Stimulated activated CD4-positive, alpha-beta T cell treated with anti-CD3 and anti-CD28 coated beads, Interleukin-15, amount 100 ng/mL, for 24 hours (primary cell): ENCODE measurements at regions not wholly inside any gene's neighbourhood (a gene's known extent, or its start where the extent isn't known, plus 50 kb on each side); places are given as distances from the start of the nearest gene placed in this dataset.

Experiments
- DNase-seq: peaks from one replicate; pipeline ENCODE4 v3.0.0-alpha.2; 2020

DNA sequence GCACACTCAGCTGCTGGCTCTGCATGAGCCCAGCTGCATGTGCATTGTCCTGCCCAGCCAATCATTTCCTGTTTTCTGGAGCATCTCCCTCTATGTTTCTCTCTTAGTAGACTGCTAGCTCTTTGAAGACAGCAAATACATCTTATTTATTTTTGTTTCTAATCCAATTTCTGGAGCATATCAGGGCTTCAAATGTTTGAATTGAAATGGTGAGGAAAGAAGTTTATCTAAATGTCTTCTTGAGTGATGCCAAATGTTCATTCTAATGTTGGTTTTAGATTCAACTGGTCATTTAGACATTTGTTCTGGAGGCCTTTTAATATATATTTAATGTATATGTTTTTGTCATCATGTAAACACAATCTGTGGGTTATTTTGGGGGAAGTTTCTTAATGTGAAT lies 141.9 kb downstream of the DNAJB9 start:
- DNase-seq: no peak

DNA sequence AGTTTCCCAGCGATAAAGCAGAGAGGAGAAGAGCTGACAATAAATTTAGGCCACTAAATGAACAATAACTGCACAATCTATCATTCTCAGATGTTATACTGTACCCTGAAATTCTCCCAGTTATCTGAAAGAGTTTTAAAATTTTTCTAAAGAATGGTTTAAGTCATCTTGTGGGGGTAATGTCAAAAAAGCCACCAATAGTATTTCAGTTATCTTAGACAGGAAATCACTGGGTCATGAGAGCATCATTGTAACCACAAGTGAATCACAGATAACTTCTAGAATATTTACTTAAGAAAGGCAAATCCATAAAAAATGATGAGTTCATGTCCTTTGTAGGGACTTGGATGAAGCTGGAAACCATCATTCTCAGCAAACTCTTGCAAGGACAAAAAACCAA lies 147.1 kb downstream of the DNAJB9 start:
- no peak for DNase-seq

GRCh38 chr7:108717781-108718180 lies 148.1 kb downstream of the DNAJB9 start:
- no peak for DNase-seq

GRCh38 chr7:108719631-108720030 lies 150.0 kb downstream of the DNAJB9 start:
- no peak for DNase-seq

- DNase-seq: no peak
Measured at GRCh38 chr7:108722561-108722960, 152.9 kb downstream of the DNAJB9 start.

DNA sequence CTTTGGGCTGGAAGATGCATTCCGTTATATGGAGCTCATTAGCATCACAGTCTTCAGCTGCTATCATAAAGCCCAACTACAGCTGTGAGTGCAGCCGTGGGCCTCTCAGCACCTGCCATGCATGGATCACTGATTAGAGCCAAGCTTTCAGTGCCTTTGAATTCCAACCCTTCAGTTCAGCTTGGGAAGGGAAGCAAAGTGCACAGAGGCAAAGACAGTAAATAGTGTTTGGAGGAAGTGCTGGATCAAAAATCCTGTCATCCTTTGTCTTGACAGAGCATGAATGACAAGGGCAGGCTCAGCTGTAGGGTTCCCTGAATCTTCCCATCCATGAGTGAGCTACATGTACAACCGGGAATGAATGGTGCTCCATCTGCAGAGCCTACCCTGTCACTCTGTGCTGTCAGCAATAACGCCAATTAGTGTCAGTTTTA lies 153.7 kb downstream of the DNAJB9 start:
- DNase-seq: no peak

DNA sequence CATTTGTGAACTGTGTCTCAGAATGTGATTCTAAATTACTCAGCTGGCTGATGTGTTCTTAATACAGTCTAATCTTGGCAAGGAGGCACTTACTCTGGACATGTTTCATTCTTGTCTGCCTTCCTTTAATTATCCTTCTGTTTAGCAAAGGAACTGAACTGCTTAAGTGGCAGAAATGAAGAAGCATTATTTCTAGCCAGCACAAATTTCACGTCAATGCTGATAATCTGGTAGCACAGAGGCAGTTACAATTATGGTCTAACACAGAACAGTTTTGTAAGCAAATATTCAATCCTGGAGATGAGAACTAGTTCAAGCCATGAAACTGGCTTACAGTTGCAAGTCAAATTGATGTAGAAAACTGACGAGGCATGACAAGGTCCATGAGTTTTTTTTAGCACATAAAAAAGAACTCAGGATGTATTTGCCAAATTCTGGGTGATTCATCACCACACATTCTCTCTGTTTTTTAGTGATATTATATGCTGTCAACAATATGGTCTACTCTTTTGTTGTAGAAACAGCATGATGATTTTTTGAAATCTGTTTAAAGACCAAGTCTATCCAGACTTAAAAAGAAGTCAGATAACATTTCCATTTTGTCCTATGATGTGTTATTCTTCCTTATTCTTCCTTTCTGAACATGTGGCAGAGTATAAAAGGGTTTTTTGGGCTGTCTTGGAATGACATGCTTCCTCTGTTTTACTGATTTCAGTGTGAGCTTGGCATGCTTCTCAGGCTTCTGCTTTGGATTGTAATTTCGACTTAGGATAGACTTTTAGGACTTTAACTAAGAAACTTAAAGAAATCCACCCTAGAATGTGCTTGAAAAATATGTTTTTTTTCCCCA lies 154.8 kb downstream of the DNAJB9 start:
- DNase-seq: no peak

DNA sequence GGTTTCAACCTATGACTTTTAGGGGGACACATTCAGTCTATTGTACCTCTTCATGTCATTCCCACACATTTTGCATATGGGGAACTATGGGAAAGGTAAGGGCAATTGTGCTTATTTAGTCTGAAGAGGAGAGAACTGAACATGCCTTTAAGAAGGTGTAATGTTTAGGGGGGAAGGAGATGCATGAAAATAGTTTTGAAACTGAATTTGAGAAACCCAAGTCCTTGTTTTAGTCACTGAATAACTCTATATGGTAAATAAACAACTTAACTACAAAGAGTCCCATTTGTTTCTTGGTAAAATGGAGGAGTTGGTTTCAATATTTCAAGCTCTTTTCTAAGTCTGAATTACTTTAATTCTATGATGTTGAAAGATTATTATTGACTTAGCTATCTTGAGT lies 166.1 kb downstream of the DNAJB9 start:
- DNase-seq: no peak

- DNase-seq: no peak
Measured at GRCh38 chr7:108736221-108736891, 166.7 kb downstream of the DNAJB9 start.

DNA sequence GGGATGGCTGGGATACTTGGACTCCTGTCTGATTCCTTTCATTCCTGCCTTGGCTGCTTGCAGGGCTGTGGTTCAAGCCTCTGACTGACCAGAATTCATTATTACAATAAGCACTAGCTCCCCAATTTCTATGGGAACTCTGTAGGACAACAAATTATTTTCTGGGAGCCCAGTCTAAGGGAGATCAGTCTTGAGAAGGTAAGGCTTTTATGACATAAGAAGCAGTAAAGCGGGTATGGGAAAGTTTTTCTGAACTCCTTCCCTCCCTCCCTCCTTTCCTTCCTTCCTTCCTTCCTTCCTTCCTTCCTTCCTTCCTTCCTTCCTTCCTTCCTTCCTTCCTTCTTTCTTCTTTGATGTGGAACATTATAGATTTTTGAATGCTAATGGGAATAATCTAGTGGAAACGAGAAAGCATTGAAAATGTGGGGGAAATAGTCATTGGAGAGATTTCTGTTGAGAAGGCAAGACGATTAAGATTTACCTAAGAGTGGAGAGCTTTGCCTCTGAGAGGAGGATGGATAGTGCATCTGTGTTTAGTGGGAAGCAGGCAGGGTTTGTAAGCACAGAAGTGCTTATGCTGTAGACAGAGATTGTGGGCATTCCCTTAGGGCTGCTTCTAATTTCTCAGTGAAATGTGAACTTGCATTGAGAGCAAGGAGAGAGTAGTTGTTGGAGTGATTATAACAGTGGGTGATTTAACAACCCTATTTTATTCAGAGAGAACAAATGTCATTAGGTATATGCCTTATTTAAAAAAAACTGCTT lies 201.5 kb downstream of the DNAJB9 start:
- no peak for DNase-seq

- no peak for DNase-seq
Measured at GRCh38 chr7:108771853-108772252, 202.2 kb downstream of the DNAJB9 start.

DNA sequence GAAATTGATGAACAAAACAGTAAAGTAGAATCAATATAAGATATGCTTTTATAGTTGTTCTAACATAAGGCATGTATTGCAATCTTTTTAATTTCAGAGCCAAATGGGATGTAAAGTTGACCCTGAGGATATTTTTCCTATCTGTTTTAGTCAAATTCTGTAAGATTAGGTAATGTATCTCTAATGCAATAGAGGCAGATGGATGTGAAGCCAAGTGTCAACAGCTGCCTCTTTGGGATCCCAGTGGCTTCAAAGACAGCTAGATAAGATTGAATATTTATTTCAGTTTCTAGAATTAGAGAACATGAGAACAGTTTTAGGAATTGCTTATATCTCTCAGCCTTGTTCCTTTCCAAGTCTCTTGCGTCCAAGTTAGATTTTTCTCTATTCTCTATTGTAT lies 208.3 kb downstream of the DNAJB9 start:
- DNase-seq: no peak

- DNase-seq: no peak
Measured at GRCh38 chr7:108789451-108789850, 219.8 kb downstream of the DNAJB9 start.

- DNase-seq: no peak
Measured at GRCh38 chr7:108794466-108794865, 224.8 kb downstream of the DNAJB9 start.

GRCh38 chr7:108802650-108803049 lies 233.0 kb downstream of the DNAJB9 start:
- no peak for DNase-seq

- no peak for DNase-seq
Measured at GRCh38 chr7:108805808-108806397, 236.2 kb downstream of the DNAJB9 start.

DNA sequence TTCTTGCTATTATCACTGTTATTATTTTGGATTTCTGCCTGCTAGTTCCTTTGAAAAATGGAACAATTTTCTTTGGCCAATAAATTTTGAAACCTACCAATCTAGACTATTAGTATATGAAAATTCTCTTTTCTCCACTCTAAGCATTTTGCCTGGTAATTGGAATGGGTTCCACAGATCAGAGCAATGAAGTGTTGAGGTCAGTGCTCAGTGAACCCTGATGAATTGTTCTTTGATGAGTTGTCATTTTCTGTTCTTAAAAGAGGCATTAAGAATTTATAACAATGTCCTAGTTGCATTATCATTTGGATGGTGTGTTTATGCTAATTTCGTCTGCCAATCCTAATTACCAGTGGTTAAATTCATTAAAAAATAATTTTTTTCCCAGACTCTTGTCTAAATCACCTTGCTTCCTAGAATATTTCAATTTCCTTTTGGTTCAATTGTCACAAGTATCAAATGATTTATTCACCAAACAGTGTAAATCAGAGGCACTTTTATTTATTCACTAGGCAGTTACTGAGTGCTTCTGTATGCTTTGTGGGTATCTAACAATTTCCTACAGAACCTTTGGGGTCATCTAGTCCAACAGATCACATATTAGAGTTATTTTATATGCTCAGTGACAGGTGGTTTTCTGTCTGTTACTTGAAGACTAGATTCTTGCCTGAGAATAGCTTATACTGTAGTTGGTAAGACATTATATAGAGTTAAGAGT lies 239.0 kb downstream of the DNAJB9 start:
- no peak for DNase-seq

DNA sequence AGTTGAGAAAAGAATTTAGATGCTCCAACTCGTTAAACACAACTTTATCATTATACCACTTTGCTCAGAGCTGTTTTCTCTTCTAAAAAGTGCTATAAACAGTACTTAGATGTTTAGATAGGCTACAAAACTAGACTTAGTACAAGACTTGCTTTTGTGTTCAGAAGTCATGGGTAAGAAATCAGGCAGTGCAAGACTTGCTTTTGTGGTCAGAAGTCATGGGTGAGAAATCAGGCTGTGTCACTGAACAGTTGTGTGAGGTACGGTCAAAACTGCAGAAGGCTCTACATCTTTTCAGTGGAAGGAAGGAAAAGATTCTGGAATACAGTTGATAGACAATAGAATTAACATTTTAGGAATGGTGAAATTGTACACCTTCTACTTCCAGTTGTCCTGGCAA lies 239.7 kb downstream of the DNAJB9 start:
- no peak for DNase-seq

DNA sequence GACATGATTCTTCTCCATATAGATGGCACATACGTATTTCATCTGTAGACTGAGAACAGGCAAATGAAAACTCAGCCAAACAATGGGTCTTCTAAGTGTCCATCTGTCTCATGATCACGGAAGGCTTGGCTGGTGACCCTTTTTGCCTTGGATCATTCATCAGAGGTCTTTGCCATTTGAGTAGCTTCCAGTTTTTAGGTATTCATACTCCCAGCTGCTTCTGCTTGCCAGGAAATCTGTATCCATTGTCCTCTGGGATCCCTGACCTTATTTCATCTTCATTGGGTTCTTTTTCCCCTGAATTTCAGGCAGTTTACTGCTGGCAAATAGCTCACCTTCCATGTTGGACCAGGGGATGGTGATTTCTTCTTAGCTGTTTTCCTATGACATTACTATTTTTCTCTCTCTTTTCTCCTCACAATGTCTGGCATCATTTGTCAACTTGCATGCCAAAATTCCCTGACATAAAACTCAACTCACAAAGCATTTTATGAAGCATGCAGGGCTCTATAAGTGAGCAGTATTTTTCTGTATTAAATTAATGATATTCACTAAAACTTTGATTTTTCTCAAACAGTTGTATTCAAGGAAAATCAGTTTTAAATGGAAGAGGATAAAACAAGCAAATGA lies 241.2 kb downstream of the DNAJB9 start:
- DNase-seq: no peak

- no peak for DNase-seq
Measured at GRCh38 chr7:108813251-108814014, 243.8 kb downstream of the DNAJB9 start.

GRCh38 chr7:108815815-108816214 lies 246.1 kb downstream of the DNAJB9 start:
- DNase-seq: no peak
